B cell (primary cell): ENCODE measurements at regions not wholly inside any gene's neighbourhood (a gene's known extent, or its start where the extent isn't known, plus 50 kb on each side); places are given as distances from the start of the nearest gene placed in this dataset.

Experiments used
- ATAC-seq: fragments of 200-7000 bp; cut with Tn5 transposase; one replicate; pipeline ENCODE4 v1.10.0; 2021; ENCODE audit warnings: low read depth, mild to moderate bottlenecking, moderate number of reproducible peaks, moderate library complexity
- CTCF ChIA-PET: fragments of 350-600 bp; sonication (Branson Sonifier 250); formaldehyde crosslinking; loops from one replicate; lab custom pipeline; 2021; ENCODE audit warnings: antibody characterized with exemption, inconsistent platforms; lab: Charles Lee
- POLR2A ChIA-PET: fragments of 350-600 bp; sonication (Branson Sonifier 250); formaldehyde crosslinking; loops from one replicate; lab custom pipeline; 2021; ENCODE audit warnings: antibody characterized with exemption; lab: Charles Lee
- DNase-seq: peaks from one replicate; pipeline ENCODE4 v3.0.0; 2013
- H2AFZ ChIP-seq: 2 replicates; pipeline ENCODE4 v1.6.1; 2012; ENCODE audit warnings: mild to moderate bottlenecking, low read depth, low read length; ENCODE audit not compliant: insufficient read depth, poor library complexity, severe bottlenecking
- H3K27ac ChIP-seq, 2 donors: 1 replicate in 1 of 2; 2 replicates in 1 of 2; pipeline ENCODE4 v1.5.1; 2012 to 2013; ENCODE audit warnings: low read length in 2 of 2, mild to moderate bottlenecking in 2 of 2, moderate library complexity in 1 of 2
- H3K27me3 ChIP-seq, 4 experiments: fragments of 200-600 bp in 1 of 4; sonication (generic) in 1 of 4; replicated peaks in 1 of 4; 1 replicate in 2 of 4; 2 replicates in 2 of 4; pipeline versions ENCODE4 v1.6.1 to v1.7.0; 2013 to 2016; ENCODE audit warnings: low read length in 3 of 4, mild to moderate bottlenecking in 2 of 4, mixed read lengths in 1 of 4, moderate library complexity in 1 of 4; ENCODE audit not compliant: insufficient read depth in 4 of 4, control insufficient read depth in 3 of 4; ENCODE audit errors: control extremely low read depth in 1 of 4
- H3K36me3 ChIP-seq, 2 experiments: replicated peaks in 1 of 2; 1 replicate in 1 of 2; 2 replicates in 1 of 2; pipeline versions ENCODE4 v1.6.1 to v1.7.1; 2013; ENCODE audit warnings: low read length in 1 of 2; ENCODE audit not compliant: insufficient read depth in 2 of 2, control insufficient read depth in 1 of 2; ENCODE audit errors: control extremely low read depth in 1 of 2, extremely low read depth in 1 of 2
- H3K4me1 ChIP-seq, 2 donors: fragments of 200-600 bp in 1 of 2; sonication (generic) in 1 of 2; 1 replicate in 1 of 2; 2 replicates in 1 of 2; pipeline versions ENCODE4 v1.5.1 to v1.6.1; 2013 to 2017; ENCODE audit warnings: low read length in 2 of 2; ENCODE audit not compliant: control insufficient read depth in 2 of 2, insufficient read depth in 2 of 2
- H3K4me2 ChIP-seq: replicated peaks from 2 replicates; pipeline ENCODE3; 2012; ENCODE audit warnings: mild to moderate bottlenecking, low read depth, low read length; ENCODE audit not compliant: poor library complexity, severe bottlenecking
- H3K4me3 ChIP-seq, 5 experiments: fragments of 200-600 bp in 1 of 5; sonication (generic) in 1 of 5; 1 replicate in 3 of 5; 2 replicates in 2 of 5; pipeline versions ENCODE4 v1.5.1 to v1.7.0; 2011 to 2016; ENCODE audit warnings: low read length in 4 of 5, mild to moderate bottlenecking in 4 of 5, low read depth in 2 of 5, control low read depth in 1 of 5, moderate library complexity in 1 of 5; ENCODE audit not compliant: insufficient read depth in 1 of 5; ENCODE audit errors: control extremely low read depth in 1 of 5, extremely low read depth in 1 of 5
- H3K79me2 ChIP-seq: fragments of 200-600 bp; sonication (generic); one replicate; pipeline ENCODE4 v1.6.0; 2016; ENCODE audit warnings: low read length; ENCODE audit not compliant: control insufficient read depth, insufficient read depth
- H3K9ac ChIP-seq: fragments of 200-600 bp; sonication (generic); 2 replicates; pipeline ENCODE4 v1.6.1; 2017; ENCODE audit warnings: mild to moderate bottlenecking, low read length, moderate library complexity
- H3K9me3 ChIP-seq, 3 donors: one replicate each; pipeline versions ENCODE4 v1.6.1 to v1.7.1; 2013; ENCODE audit warnings: low read length in 2 of 3; ENCODE audit not compliant: control insufficient read depth in 2 of 3, insufficient read depth in 1 of 3; ENCODE audit errors: control extremely low read depth in 1 of 3
- H4K20me1 ChIP-seq: 2 replicates; pipeline ENCODE4 v1.6.0; 2012; ENCODE audit warnings: mild to moderate bottlenecking, low read length; ENCODE audit not compliant: insufficient read depth, control insufficient read depth, poor library complexity, severe bottlenecking
- H3K27ac Mint-ChIP-seq: one replicate; pipeline ENCODE4 v1.8.0; 2021; ENCODE audit warnings: mixed read lengths
- H3K27me3 Mint-ChIP-seq: one replicate; pipeline ENCODE4 v1.8.0; 2021; ENCODE audit warnings: mixed read lengths
- H3K4me1 Mint-ChIP-seq: one replicate; pipeline ENCODE4 v1.8.0; 2021; ENCODE audit warnings: mixed read lengths
- H3K4me3 Mint-ChIP-seq: one replicate; pipeline ENCODE4 v1.8.0; 2021; ENCODE audit warnings: mixed read lengths
- H3K9me3 Mint-ChIP-seq: one replicate; pipeline ENCODE4 v1.8.0; 2022; ENCODE audit warnings: mixed read lengths; ENCODE audit not compliant: insufficient read depth
- CTCF ChIP-seq: fragments of 200-600 bp; IDR thresholded peaks from one replicate; pipeline ENCODE4 v1.8.0; 2022; ENCODE audit warnings: antibody characterized with exemption, mild to moderate bottlenecking
- EZH2 ChIP-seq: IDR thresholded peaks from 2 replicates; pipeline ENCODE4 v1.6.1; 2012; ENCODE audit warnings: borderline replicate concordance, low read depth, mild to moderate bottlenecking, moderate library complexity, low read length; ENCODE audit not compliant: insufficient read depth, poor library complexity, severe bottlenecking
- WGBS: methylation state at CpG from one replicate; pipeline ENCODE4 v1.1.5; 2013; ENCODE audit warnings: missing lambda C conversion rate; ENCODE audit not compliant: insufficient coverage; 5-methylcytosine and 5-hydroxymethylcytosine counted together
- intact Hi-C: fragments of 100-400 bp; cut with micrococcal nuclease; formaldehyde crosslinking; loops from one replicate; pipeline ENCODE4 v1.10.0; 2022

GRCh38 chr1:222045236-222045635 lies 303.3 kb upstream of the DUSP10 start:
- Histone ChIP-seq H3K27ac (no peak overlapping the region), H3K4me3 (no peak overlapping the region), H3K4me1 (no peaks in the 10 kb centered on the region), H2AFZ (no peak overlapping the region), H3K9me3 (no peaks in the 10 kb centered on the region), H3K36me3 (no peaks in the 10 kb centered on the region), H4K20me1 (no peaks in the 10 kb centered on the region), H3K4me2 (no peak overlapping the region), H3K27me3 (no peaks in the 10 kb centered on the region), H3K9ac (no peak overlapping the region), H3K79me2 (no peaks in the 10 kb centered on the region)
- no peak for DNase-seq
- no peak for ATAC-seq
- intact Hi-C loops, result no loop called here
- TF ChIP-seq CTCF (no peak), EZH2 (no peak)
- CTCF ChIA-PET, result no interaction called here
- WGBS, result 85% methylated on average over 3 of the region's 3 CpGs
- no peak overlapping the region for H3K4me3 Mint-ChIP-seq
- no peaks in the 10 kb centered on the region for H3K9me3 Mint-ChIP-seq
- H3K4me1 Mint-ChIP-seq, result peaks cover 4% of the 10 kb centered on the region
- H3K27ac Mint-ChIP-seq, result no peak overlapping the region
- POLR2A ChIA-PET, result no interaction called here
- no peaks in the 10 kb centered on the region for H3K27me3 Mint-ChIP-seq

- Histone ChIP-seq H3K9ac (no peak overlapping the region), H4K20me1 (no peaks in the 10 kb centered on the region), H2AFZ (no peak overlapping the region), H3K36me3 (no peaks in the 10 kb centered on the region), H3K27me3 (no peaks in the 10 kb centered on the region), H3K4me1 (no peaks in the 10 kb centered on the region), H3K9me3 (no peaks in the 10 kb centered on the region), H3K4me3 (no peak overlapping the region), H3K4me2 (no peak overlapping the region), H3K27ac (no peak overlapping the region), H3K79me2 (no peaks in the 10 kb centered on the region)
- no peaks in the 10 kb centered on the region for H3K27me3 Mint-ChIP-seq
- no peak for TF ChIP-seq EZH2
- TF ChIP-seq CTCF, result no peak
- POLR2A ChIA-PET, result no interaction called here
- WGBS, result 96% methylated on average over 7 of the region's 9 CpGs
- CTCF ChIA-PET, result no interaction called here
- no peak for ATAC-seq
- H3K4me3 Mint-ChIP-seq, result no peak overlapping the region
- H3K4me1 Mint-ChIP-seq, result peaks cover 4% of the 10 kb centered on the region
- DNase-seq, result no peak
- no peak overlapping the region for H3K27ac Mint-ChIP-seq
- intact Hi-C loops, result no loop called here
- H3K9me3 Mint-ChIP-seq, result no peaks in the 10 kb centered on the region
Observed at GRCh38 chr1:222043444-222044292, 301.8 kb upstream of the DUSP10 start.
